SH-SY5Y (cell line): ENCODE measurements at regions not wholly inside any gene's neighbourhood (a gene's known extent, or its start where the extent isn't known, plus 50 kb on each side); places are given as distances from the start of the nearest gene placed in this dataset.

Experiments
- GATA2 ChIP-seq: IDR thresholded peaks from 2 replicates; pipeline ENCODE4 v1.6.1; 2011; ENCODE audit warnings: mild to moderate bottlenecking, low read depth, low read length
- GATA3 ChIP-seq: IDR thresholded peaks from 2 replicates; pipeline ENCODE4 v1.6.1; 2011; ENCODE audit warnings: low read depth, mild to moderate bottlenecking, low read length, moderate library complexity

- TF ChIP-seq GATA2 (no peak), GATA3 (no peak)
These were observed 481.4 kb downstream of the PLA2G4A start for GRCh38 chr1:187310038-187310631.
